Nephron progenitor cell (in vitro differentiated cells): ENCODE measurements at regions not wholly inside any gene's neighbourhood (a gene's known extent, or its start where the extent isn't known, plus 50 kb on each side); places are given as distances from the start of the nearest gene placed in this dataset.

Experiments used
- DNase-seq: peaks from one replicate; pipeline ENCODE4 v3.0.0; 2021
- H3K27ac Mint-ChIP-seq: 2 replicates; pipeline ENCODE4 v1.8.0; 2021; ENCODE audit warnings: mild to moderate bottlenecking, moderate library complexity, mixed read lengths
- H3K27me3 Mint-ChIP-seq: 2 replicates; pipeline ENCODE4 v1.8.0; 2021; ENCODE audit warnings: mild to moderate bottlenecking, low read depth, mixed read lengths; ENCODE audit not compliant: poor library complexity
- H3K36me3 Mint-ChIP-seq: 2 replicates; pipeline ENCODE4 v1.8.0; 2021; ENCODE audit warnings: low read depth, mixed read lengths
- H3K4me1 Mint-ChIP-seq: 2 replicates; pipeline ENCODE4 v1.8.0; 2021; ENCODE audit warnings: mixed read lengths
- H3K4me3 Mint-ChIP-seq: 2 replicates; pipeline ENCODE4 v1.8.0; 2021; ENCODE audit warnings: mild to moderate bottlenecking, moderate library complexity, mixed read lengths
- H3K9me3 Mint-ChIP-seq: 2 replicates; pipeline ENCODE4 v1.8.0; 2021; ENCODE audit warnings: mild to moderate bottlenecking, moderate library complexity, mixed read lengths
- TF ChIP-seq, protein P1 (sequence below): fragments of 200-600 bp; sonication (generic); IDR thresholded peaks from 2 replicates; pipeline ENCODE4 v1.5.0; 2021; ENCODE audit warnings: antibody characterized with exemption

DNA sequence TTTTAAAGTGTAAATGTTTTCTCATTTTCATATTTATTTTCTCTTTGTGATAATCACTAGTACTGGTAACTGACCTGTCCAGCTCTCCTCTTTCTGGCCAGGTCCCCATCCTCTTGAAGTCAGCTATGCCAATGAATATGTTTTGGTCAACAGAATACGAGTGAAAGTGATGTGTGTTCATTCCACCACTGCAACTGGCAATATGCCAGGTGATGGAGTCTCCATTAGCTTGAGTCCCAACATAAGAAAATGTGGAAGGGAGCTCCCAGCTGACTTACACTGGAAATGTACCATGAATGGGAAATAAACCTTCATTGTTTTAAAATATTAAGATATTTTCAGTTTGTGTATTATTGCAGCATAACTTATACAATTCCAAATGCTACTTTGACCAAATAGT is 75.8 kb downstream of the CCDC34 start:
- no peak for DNase-seq
- Mint-ChIP-seq H3K4me3 (no peak overlapping the region), H3K9me3 (peaks cover 29% of the 10 kb centered on the region), H3K27ac (no peak overlapping the region), H3K36me3 (peaks cover 29% of the 10 kb centered on the region), H3K4me1 (peaks cover 29% of the 10 kb centered on the region), H3K27me3 (no peaks in the 10 kb centered on the region)
- TF ChIP-seq, protein P1, sequence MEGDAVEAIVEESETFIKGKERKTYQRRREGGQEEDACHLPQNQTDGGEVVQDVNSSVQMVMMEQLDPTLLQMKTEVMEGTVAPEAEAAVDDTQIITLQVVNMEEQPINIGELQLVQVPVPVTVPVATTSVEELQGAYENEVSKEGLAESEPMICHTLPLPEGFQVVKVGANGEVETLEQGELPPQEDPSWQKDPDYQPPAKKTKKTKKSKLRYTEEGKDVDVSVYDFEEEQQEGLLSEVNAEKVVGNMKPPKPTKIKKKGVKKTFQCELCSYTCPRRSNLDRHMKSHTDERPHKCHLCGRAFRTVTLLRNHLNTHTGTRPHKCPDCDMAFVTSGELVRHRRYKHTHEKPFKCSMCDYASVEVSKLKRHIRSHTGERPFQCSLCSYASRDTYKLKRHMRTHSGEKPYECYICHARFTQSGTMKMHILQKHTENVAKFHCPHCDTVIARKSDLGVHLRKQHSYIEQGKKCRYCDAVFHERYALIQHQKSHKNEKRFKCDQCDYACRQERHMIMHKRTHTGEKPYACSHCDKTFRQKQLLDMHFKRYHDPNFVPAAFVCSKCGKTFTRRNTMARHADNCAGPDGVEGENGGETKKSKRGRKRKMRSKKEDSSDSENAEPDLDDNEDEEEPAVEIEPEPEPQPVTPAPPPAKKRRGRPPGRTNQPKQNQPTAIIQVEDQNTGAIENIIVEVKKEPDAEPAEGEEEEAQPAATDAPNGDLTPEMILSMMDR = no peak

DNA sequence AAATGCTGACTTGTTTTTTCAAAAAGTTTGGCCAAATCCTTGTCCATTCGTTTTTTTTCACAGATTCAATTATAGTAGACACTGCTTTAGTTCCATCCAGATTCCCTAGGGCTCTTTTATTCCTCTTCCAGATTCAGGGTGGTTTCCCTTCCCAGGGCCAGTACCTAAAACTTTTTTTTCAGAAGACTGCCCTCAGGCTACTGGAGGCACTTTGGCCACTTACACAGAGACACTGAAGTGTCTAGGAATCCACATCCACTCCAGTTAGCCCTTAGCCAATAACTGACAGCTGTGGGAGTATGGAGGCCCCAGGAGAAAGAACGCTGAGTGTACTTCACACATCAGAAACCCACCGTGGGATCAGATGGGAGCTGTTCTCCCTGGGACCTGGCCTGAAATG is 77.3 kb downstream of the CCDC34 start:
- Mint-ChIP-seq H3K4me3 (no peak overlapping the region), H3K4me1 (peaks cover 38% of the 10 kb centered on the region), H3K36me3 (peaks cover 14% of the 10 kb centered on the region), H3K27ac (peak overlapping the region; percentile 95), H3K9me3 (peaks cover 14% of the 10 kb centered on the region), H3K27me3 (no peaks in the 10 kb centered on the region)
- DNase-seq = no peak
- TF ChIP-seq, protein P1 = no peak

DNA sequence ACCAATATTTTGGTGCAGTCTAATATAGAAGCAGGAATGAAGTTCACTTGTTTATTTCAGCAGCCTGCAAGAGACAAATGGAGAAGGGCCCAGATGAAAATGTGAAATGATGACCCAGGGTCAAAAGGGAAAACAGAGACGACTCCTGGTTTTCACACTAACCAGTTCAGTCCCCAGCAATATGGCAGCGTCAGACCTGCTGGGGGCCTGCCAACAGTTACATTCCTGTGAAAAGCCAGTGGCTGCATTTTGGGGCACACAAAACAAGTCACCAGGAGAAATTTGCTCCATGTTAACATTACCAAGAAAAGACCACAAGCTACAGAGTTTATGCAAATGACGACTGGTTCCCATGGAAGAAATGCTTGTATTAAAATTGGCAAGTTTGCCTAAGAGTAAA is 80.2 kb downstream of the CCDC34 start:
- no peak for DNase-seq

DNA sequence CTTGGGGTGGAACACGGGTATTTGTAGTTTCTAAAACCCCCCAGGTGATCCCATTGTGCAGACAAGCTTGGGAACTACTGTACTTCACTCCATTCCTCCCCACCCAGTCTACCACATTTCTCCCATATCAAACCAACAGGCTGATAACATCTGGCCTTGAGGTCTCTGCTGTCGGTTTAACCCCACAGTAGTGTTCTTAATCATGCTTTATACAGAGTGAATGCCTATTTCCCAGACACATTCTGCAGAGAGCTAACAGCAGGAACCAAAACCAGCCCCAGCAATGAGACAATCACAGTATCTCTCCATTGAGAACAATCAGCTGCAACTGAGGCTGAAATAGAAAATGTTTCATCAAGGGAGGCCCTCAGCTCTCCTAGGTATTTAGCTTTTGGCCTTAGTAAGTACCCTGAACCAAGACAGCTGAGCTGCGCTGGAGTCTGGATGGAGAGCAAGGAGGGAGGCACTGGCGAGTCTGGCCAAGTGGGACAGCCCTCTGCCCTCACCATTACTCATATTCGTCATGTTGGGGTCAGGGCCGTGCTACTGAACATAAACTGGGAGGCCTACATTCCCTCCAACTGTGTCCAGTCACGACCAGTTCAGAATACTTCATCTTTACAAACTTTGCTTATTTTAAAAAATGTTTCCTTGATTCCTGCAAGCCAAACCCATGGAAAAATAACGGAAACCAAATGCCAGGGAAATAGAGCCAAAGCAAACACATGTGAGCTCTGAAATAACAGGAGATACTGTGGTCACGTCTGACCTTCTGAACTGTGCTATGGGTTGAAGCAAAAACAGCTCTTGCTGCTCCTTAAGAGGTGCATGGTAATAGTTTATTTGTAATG is 81.0 kb downstream of the CCDC34 start:
- H3K4me1 Mint-ChIP-seq = peaks cover 38% of the 10 kb centered on the region
- DNase-seq = no peak

More for the DNA sequence above, 80.2 kb downstream of the CCDC34 start:
- H3K36me3 Mint-ChIP-seq = no peaks in the 10 kb centered on the region
- H3K4me1 Mint-ChIP-seq = peaks cover 33% of the 10 kb centered on the region
- TF ChIP-seq, protein P1 = no peak
- no peak overlapping the region for H3K4me3 Mint-ChIP-seq
- peak overlapping the region; percentile 89 for H3K27ac Mint-ChIP-seq
- no peaks in the 10 kb centered on the region for H3K9me3 Mint-ChIP-seq
- H3K27me3 Mint-ChIP-seq = no peaks in the 10 kb centered on the region

DNA sequence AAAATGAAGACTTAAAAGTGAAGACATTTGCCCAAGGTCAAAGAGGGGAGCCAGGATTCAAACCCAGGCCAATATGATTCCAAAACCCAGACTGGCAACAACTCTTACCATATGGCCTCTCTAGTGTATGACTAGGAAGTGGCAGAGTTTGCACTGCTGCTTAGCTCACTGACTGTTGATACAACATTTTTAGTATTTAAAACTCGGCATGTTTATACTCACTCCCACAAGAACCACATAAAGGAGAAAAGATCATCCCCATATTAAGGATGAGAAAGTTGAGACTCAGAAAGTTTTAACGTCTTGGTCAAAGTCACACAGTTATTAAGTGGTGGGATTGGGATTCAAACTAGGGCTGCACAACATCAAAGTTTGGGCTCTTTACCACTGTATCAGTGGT is 81.7 kb downstream of the CCDC34 start:
- Mint-ChIP-seq H3K4me3 (no peak overlapping the region), H3K36me3 (no peaks in the 10 kb centered on the region), H3K27ac (no peak overlapping the region), H3K4me1 (peaks cover 38% of the 10 kb centered on the region), H3K27me3 (no peaks in the 10 kb centered on the region), H3K9me3 (no peaks in the 10 kb centered on the region)
- TF ChIP-seq, protein P1 = no peak
- no peak for DNase-seq

More for the DNA sequence above, 81.0 kb downstream of the CCDC34 start:
- no peaks in the 10 kb centered on the region for H3K9me3 Mint-ChIP-seq
- no peaks in the 10 kb centered on the region for H3K36me3 Mint-ChIP-seq
- H3K27ac Mint-ChIP-seq = peak overlapping the region; percentile 93
- no peak overlapping the region for H3K4me3 Mint-ChIP-seq
- no peaks in the 10 kb centered on the region for H3K27me3 Mint-ChIP-seq
- TF ChIP-seq, protein P1 = no peak

DNA sequence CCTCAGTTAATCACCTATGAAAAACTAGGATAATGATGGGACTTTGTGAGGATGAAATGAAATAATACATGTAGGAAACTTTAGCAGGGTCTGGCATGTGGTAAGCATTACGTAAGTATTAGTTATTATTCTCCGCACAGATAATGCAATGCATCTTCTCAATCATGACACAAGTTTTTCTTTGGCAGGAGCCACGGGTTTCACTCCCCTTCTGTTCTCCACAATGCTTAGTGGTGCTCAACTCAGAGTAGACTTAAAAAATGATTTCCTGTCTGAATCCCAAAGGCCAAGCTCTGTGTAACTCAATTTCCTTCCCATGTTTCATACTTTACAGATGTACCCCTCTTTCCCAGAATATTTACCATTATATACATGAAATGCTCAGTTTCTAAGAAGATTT is 82.9 kb downstream of the CCDC34 start:
- Mint-ChIP-seq H3K27ac (no peak overlapping the region), H3K27me3 (no peaks in the 10 kb centered on the region), H3K4me3 (no peak overlapping the region), H3K9me3 (no peaks in the 10 kb centered on the region), H3K4me1 (peaks cover 30% of the 10 kb centered on the region), H3K36me3 (no peaks in the 10 kb centered on the region)
- DNase-seq = no peak
- TF ChIP-seq, protein P1 = no peak
